Endothelial cell of umbilical vein (primary cell): ENCODE measurements at regions not wholly inside any gene's neighbourhood (a gene's known extent, or its start where the extent isn't known, plus 50 kb on each side); places are given as distances from the start of the nearest gene placed in this dataset.

Experiments used
- POLR2A ChIP-seq: IDR thresholded peaks from 2 replicates; pipeline ENCODE4 v1.6.1; 2012; ENCODE audit warnings: low read depth, mild to moderate bottlenecking, control low read depth, low read length
- TF ChIP-seq, protein P1 (sequence below), 2 donors: IDR thresholded peaks; 1 replicate in 1 of 2; 2 replicates in 1 of 2; pipeline ENCODE4 v1.5.1; 2011; ENCODE audit warnings: low read length in 2 of 2, mild to moderate bottlenecking in 2 of 2, moderate library complexity in 2 of 2, control low read depth in 1 of 2, inconsistent platforms in 1 of 2, low read depth in 1 of 2; ENCODE audit not compliant: insufficient read depth in 1 of 2; ENCODE audit errors: extremely low read depth in 1 of 2

DNA sequence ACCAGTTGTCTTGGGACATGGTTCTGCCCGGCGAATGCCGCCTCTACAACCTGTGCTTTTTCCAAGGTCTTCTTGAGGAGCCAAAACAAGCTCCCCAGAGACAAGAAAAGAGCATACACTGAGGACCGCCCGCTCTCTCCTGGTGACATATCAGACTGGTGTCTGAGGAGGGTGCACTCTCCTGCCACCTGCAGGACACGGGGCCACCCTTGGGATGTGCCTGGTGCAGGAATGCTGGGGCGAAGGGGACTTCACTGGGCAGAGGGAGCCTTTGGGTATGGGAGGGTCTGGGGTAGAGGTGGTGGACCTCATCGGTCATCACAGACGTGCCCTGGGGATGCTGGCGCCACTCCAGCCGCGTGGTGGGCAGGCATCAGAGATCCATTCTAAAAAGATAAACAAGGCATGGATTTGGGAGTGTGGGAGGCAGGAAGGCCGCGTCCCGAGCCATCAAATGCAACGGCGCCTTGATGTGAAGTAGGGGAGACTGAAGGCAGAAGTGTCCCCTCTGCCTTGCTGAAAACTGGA lies 163.3 kb downstream of the CD83 start:
- no peak for TF ChIP-seq POLR2A
- TF ChIP-seq, protein P1, sequence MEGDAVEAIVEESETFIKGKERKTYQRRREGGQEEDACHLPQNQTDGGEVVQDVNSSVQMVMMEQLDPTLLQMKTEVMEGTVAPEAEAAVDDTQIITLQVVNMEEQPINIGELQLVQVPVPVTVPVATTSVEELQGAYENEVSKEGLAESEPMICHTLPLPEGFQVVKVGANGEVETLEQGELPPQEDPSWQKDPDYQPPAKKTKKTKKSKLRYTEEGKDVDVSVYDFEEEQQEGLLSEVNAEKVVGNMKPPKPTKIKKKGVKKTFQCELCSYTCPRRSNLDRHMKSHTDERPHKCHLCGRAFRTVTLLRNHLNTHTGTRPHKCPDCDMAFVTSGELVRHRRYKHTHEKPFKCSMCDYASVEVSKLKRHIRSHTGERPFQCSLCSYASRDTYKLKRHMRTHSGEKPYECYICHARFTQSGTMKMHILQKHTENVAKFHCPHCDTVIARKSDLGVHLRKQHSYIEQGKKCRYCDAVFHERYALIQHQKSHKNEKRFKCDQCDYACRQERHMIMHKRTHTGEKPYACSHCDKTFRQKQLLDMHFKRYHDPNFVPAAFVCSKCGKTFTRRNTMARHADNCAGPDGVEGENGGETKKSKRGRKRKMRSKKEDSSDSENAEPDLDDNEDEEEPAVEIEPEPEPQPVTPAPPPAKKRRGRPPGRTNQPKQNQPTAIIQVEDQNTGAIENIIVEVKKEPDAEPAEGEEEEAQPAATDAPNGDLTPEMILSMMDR (IDR thresholded peaks at IDR 0.05; ENCODE audit: extremely low read depth in 1 of 2, insufficient read depth in 1 of 2, low read depth in 1 of 2, low read length in 2 of 2), result no peak
